ENCODE measurements at regions not wholly inside any gene's neighbourhood (a gene's known extent, or its start where the extent isn't known, plus 50 kb on each side); places are given as distances from the start of the nearest gene placed in this dataset.

DNA sequence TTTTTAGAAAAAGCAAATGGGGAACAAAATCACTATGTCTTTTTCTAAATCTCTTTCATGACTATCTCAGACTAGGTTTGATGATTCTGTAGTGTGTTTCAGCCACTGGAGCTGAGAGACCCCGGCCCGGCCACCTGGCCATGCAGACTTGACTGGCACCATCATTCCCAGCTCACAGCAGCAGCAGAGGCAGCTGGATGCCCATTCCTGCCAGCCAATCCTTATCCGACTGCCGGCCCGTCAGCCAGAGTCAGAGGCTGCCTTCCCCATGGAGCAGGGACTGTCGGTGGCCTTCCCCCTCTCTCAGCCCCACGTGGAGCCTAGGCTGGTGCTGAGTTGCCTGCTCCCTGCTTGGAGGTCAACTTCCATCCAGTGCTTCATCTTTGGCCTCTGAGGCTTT lies 56.0 kb upstream of the WSB1 start:
- Histone ChIP-seq H3F3A (ENCODE audit: low read depth) (no peaks in the 10 kb centered on the region), H3K27me3 (ENCODE audit: insufficient read depth, low read length, poor library complexity, severe bottlenecking) (no peaks in the 10 kb centered on the region), H3K9me2 (replicated peaks; ENCODE audit: low read depth, low read length) (no peaks in the 10 kb centered on the region), H2AFZ (ENCODE audit: low read length) (no peak overlapping the region), H3K9me3 (ENCODE audit: insufficient read depth, low read depth, low read length) (no peaks in the 10 kb centered on the region), H3K36me3 (ENCODE audit: insufficient read depth, low read length) (no peaks in the 10 kb centered on the region), H3K4me3 (ENCODE audit: low read length, poor library complexity, severe bottlenecking) (no peak overlapping the region), H3K9ac (ENCODE audit: low read depth, low read length, poor library complexity, severe bottlenecking) (no peak overlapping the region), H3K4me2 (ENCODE audit: low read depth, low read length, poor library complexity, severe bottlenecking) (no peak overlapping the region), H4K20me1 (ENCODE audit: insufficient read depth, low read length, poor library complexity, severe bottlenecking) (no peaks in the 10 kb centered on the region), H3K79me2 (ENCODE audit: insufficient read depth, low read length) (no peaks in the 10 kb centered on the region), H3K4me1 (ENCODE audit: insufficient read depth, low read length, poor library complexity, severe bottlenecking) (no peaks in the 10 kb centered on the region)
- no peak for TF ChIP-seq CTCF (conservative IDR thresholded peaks at IDR 0.05; ENCODE audit: low read length)
- no peak for TF ChIP-seq EZH2phosphoT487 (IDR thresholded peaks at IDR 0.05; ENCODE audit: borderline replicate concordance)

- Histone ChIP-seq H3K4me3 (ENCODE audit: low read length, poor library complexity, severe bottlenecking) (no peak overlapping the region), H3K79me2 (ENCODE audit: insufficient read depth, low read length) (no peaks in the 10 kb centered on the region), H3K27me3 (ENCODE audit: insufficient read depth, low read length, poor library complexity, severe bottlenecking) (no peaks in the 10 kb centered on the region), H3K36me3 (ENCODE audit: insufficient read depth, low read length) (no peaks in the 10 kb centered on the region), H3K4me2 (ENCODE audit: low read depth, low read length, poor library complexity, severe bottlenecking) (no peak overlapping the region), H3K9ac (ENCODE audit: low read depth, low read length, poor library complexity, severe bottlenecking) (no peak overlapping the region), H3K9me3 (ENCODE audit: insufficient read depth, low read depth, low read length) (no peaks in the 10 kb centered on the region), H3F3A (ENCODE audit: low read depth) (no peaks in the 10 kb centered on the region), H4K20me1 (ENCODE audit: insufficient read depth, low read length, poor library complexity, severe bottlenecking) (no peaks in the 10 kb centered on the region), H3K9me2 (replicated peaks; ENCODE audit: low read depth, low read length) (no peaks in the 10 kb centered on the region), H3K4me1 (ENCODE audit: insufficient read depth, low read length, poor library complexity, severe bottlenecking) (no peaks in the 10 kb centered on the region), H2AFZ (ENCODE audit: low read length) (no peak overlapping the region)
- TF ChIP-seq EZH2phosphoT487 (IDR thresholded peaks at IDR 0.05; ENCODE audit: borderline replicate concordance) (no peak), CTCF (conservative IDR thresholded peaks at IDR 0.05; ENCODE audit: low read length) (no peak)
Measured at GRCh38 chr17:27239046-27239445, 54.9 kb upstream of the WSB1 start.

GRCh38 chr17:27239584-27239983 lies 54.3 kb upstream of the WSB1 start:
- Histone ChIP-seq H3K4me1 (ENCODE audit: insufficient read depth, low read length, poor library complexity, severe bottlenecking) (no peaks in the 10 kb centered on the region), H3K9ac (ENCODE audit: low read depth, low read length, poor library complexity, severe bottlenecking) (no peak overlapping the region), H3K4me2 (ENCODE audit: low read depth, low read length, poor library complexity, severe bottlenecking) (no peak overlapping the region)

More at GRCh38 chr17:27239584-27239983, 54.3 kb upstream of the WSB1 start:
- Histone ChIP-seq H2AFZ (ENCODE audit: low read length) (no peak overlapping the region), H3K27me3 (ENCODE audit: insufficient read depth, low read length, poor library complexity, severe bottlenecking) (no peaks in the 10 kb centered on the region), H3K9me3 (ENCODE audit: insufficient read depth, low read depth, low read length) (no peaks in the 10 kb centered on the region), H3K9me2 (replicated peaks; ENCODE audit: low read depth, low read length) (no peaks in the 10 kb centered on the region), H4K20me1 (ENCODE audit: insufficient read depth, low read length, poor library complexity, severe bottlenecking) (no peaks in the 10 kb centered on the region), H3K36me3 (ENCODE audit: insufficient read depth, low read length) (no peaks in the 10 kb centered on the region), H3F3A (ENCODE audit: low read depth) (no peaks in the 10 kb centered on the region), H3K79me2 (ENCODE audit: insufficient read depth, low read length) (no peaks in the 10 kb centered on the region), H3K4me3 (ENCODE audit: low read length, poor library complexity, severe bottlenecking) (no peak overlapping the region)
- no peak for TF ChIP-seq EZH2phosphoT487 (IDR thresholded peaks at IDR 0.05; ENCODE audit: borderline replicate concordance)
- no peak for TF ChIP-seq CTCF (conservative IDR thresholded peaks at IDR 0.05; ENCODE audit: low read length)
